ENCODE measurements at regions not wholly inside any gene's neighbourhood (a gene's known extent, or its start where the extent isn't known, plus 50 kb on each side); places are given as distances from the start of the nearest gene placed in this dataset.

DNA sequence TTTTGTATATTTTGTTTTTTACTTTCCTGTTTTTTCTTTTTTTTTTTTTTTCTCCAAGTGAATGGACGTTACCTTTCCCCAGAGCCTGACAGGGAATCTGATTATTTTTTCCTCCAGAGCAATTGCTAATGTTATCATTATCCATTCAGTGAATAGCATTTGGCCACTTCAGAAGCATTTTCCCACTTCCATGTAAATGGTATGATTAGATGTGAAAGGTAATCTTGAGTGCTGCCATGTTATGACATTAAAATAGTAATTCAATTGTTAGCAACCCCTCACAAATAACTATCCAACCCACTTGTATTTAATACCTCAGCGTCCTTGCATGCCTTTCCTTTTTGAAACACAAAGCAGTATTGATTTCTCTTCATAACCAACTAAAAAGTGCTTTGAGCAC, 1243.8 kb downstream of the CDH8 start:
- Histone ChIP-seq H3K4me2 (no peak overlapping the region), H3K79me2 (ENCODE audit: insufficient read depth) (no peaks in the 10 kb centered on the region), H3K9me2 (no peaks in the 10 kb centered on the region), H3K9ac (no peak overlapping the region), H4K20me1 (ENCODE audit: insufficient read depth) (no peaks in the 10 kb centered on the region), H3K27ac (ENCODE audit: low read depth in 2 of 2, low read length in 1 of 2) (no peak overlapping the region), H3K4me3 (ENCODE audit: low read depth in 2 of 2, low read length in 1 of 2) (no peak overlapping the region), H3K36me3 (replicated peaks in 1 of 2; ENCODE audit: control insufficient read depth in 1 of 2, insufficient read depth in 2 of 2, low read length in 1 of 2) (no peaks in the 10 kb centered on the region), H3F3A (replicated peaks; ENCODE audit: insufficient read depth) (no peaks in the 10 kb centered on the region), H3K4me1 (ENCODE audit: control insufficient read depth in 1 of 2, insufficient read depth in 2 of 2, low read depth in 1 of 2, low read length in 1 of 2) (no peaks in the 10 kb centered on the region), H3K27me3 (ENCODE audit: insufficient read depth) (no peaks in the 10 kb centered on the region), H2AFZ (ENCODE audit: low read depth) (no peak overlapping the region), H3K9me3 (no peaks in the 10 kb centered on the region)
- CTCF ChIA-PET = interaction anchor here (1.5 kb wide), 1 partner anchor 10 kb away, joined by 6 read pairs; no protein-coding TSS in a partner anchor
- DNase-seq = no peak
- POLR2A ChIA-PET = no interaction called here
- TF ChIP-seq, protein P1, sequence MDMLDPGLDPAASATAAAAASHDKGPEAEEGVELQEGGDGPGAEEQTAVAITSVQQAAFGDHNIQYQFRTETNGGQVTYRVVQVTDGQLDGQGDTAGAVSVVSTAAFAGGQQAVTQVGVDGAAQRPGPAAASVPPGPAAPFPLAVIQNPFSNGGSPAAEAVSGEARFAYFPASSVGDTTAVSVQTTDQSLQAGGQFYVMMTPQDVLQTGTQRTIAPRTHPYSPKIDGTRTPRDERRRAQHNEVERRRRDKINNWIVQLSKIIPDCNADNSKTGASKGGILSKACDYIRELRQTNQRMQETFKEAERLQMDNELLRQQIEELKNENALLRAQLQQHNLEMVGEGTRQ (IDR thresholded peaks at IDR 0.05; ENCODE audit: borderline replicate concordance, low read depth, low read length) = no peak
- no peak for TF ChIP-seq NFIC (IDR thresholded peaks at IDR 0.05; ENCODE audit: borderline replicate concordance)
- TF ChIP-seq FOXJ3 (CRISPR knock-in tag; IDR thresholded peaks at IDR 0.05) = no peak
- TF ChIP-seq, protein P2, sequence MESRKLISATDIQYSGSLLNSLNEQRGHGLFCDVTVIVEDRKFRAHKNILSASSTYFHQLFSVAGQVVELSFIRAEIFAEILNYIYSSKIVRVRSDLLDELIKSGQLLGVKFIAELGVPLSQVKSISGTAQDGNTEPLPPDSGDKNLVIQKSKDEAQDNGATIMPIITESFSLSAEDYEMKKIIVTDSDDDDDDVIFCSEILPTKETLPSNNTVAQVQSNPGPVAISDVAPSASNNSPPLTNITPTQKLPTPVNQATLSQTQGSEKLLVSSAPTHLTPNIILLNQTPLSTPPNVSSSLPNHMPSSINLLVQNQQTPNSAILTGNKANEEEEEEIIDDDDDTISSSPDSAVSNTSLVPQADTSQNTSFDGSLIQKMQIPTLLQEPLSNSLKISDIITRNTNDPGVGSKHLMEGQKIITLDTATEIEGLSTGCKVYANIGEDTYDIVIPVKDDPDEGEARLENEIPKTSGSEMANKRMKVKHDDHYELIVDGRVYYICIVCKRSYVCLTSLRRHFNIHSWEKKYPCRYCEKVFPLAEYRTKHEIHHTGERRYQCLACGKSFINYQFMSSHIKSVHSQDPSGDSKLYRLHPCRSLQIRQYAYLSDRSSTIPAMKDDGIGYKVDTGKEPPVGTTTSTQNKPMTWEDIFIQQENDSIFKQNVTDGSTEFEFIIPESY (IDR thresholded peaks at IDR 0.05; ENCODE audit: borderline replicate concordance, low read depth) = no peak
- TF ChIP-seq, protein P3, sequence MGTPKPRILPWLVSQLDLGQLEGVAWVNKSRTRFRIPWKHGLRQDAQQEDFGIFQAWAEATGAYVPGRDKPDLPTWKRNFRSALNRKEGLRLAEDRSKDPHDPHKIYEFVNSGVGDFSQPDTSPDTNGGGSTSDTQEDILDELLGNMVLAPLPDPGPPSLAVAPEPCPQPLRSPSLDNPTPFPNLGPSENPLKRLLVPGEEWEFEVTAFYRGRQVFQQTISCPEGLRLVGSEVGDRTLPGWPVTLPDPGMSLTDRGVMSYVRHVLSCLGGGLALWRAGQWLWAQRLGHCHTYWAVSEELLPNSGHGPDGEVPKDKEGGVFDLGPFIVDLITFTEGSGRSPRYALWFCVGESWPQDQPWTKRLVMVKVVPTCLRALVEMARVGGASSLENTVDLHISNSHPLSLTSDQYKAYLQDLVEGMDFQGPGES (IDR thresholded peaks at IDR 0.05; ENCODE audit: low read depth, low read length) = no peak
- TF ChIP-seq MEF2A (IDR thresholded peaks at IDR 0.05; ENCODE audit: borderline replicate concordance, low read depth) = no peak
- no peak for TF ChIP-seq EP300 (IDR thresholded peaks at IDR 0.05; ENCODE audit: borderline replicate concordance in 1 of 2, low read depth in 1 of 2, low read length in 1 of 2)
- TF ChIP-seq, protein P4, sequence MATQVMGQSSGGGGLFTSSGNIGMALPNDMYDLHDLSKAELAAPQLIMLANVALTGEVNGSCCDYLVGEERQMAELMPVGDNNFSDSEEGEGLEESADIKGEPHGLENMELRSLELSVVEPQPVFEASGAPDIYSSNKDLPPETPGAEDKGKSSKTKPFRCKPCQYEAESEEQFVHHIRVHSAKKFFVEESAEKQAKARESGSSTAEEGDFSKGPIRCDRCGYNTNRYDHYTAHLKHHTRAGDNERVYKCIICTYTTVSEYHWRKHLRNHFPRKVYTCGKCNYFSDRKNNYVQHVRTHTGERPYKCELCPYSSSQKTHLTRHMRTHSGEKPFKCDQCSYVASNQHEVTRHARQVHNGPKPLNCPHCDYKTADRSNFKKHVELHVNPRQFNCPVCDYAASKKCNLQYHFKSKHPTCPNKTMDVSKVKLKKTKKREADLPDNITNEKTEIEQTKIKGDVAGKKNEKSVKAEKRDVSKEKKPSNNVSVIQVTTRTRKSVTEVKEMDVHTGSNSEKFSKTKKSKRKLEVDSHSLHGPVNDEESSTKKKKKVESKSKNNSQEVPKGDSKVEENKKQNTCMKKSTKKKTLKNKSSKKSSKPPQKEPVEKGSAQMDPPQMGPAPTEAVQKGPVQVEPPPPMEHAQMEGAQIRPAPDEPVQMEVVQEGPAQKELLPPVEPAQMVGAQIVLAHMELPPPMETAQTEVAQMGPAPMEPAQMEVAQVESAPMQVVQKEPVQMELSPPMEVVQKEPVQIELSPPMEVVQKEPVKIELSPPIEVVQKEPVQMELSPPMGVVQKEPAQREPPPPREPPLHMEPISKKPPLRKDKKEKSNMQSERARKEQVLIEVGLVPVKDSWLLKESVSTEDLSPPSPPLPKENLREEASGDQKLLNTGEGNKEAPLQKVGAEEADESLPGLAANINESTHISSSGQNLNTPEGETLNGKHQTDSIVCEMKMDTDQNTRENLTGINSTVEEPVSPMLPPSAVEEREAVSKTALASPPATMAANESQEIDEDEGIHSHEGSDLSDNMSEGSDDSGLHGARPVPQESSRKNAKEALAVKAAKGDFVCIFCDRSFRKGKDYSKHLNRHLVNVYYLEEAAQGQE (IDR thresholded peaks at IDR 0.05; ENCODE audit: low read depth, low read length) = no peak
- no peak for TF ChIP-seq NRF1 (IDR thresholded peaks at IDR 0.05; ENCODE audit: low read depth, low read length)
- no peak for TF ChIP-seq RXRA (IDR thresholded peaks at IDR 0.05; ENCODE audit: borderline replicate concordance, low read depth)
- TF ChIP-seq, protein P5, sequence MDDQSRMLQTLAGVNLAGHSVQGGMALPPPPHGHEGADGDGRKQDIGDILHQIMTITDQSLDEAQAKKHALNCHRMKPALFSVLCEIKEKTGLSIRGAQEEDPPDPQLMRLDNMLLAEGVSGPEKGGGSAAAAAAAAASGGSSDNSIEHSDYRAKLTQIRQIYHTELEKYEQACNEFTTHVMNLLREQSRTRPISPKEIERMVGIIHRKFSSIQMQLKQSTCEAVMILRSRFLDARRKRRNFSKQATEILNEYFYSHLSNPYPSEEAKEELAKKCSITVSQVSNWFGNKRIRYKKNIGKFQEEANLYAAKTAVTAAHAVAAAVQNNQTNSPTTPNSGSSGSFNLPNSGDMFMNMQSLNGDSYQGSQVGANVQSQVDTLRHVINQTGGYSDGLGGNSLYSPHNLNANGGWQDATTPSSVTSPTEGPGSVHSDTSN (IDR thresholded peaks at IDR 0.05) = no peak
- no peak for TF ChIP-seq RFX5 (IDR thresholded peaks at IDR 0.05; ENCODE audit: low read length)
- no peak for TF ChIP-seq MXI1 (IDR thresholded peaks at IDR 0.05; ENCODE audit: low read depth, low read length)
- no peak for TF ChIP-seq ELF1 (IDR thresholded peaks at IDR 0.05)
- no peak for TF ChIP-seq SMC3 (IDR thresholded peaks at IDR 0.05; ENCODE audit: low read depth, low read length)
- no peak for TF ChIP-seq TAF1 (IDR thresholded peaks at IDR 0.05; ENCODE audit: borderline replicate concordance, low read depth, low read length)
- 2% methylated on average over 2 of the region's 2 CpGs for WGBS (ENCODE audit: low lambda C conversion rate)

All from SK-N-SH (cell line).